DMS53 (cell line): ENCODE measurements at regions not wholly inside any gene's neighbourhood (a gene's known extent, or its start where the extent isn't known, plus 50 kb on each side); places are given as distances from the start of the nearest gene placed in this dataset.

ENCODE experiments used
- DNase-seq: peaks from one replicate; lab custom pipeline; 2025; lab: John Stamatoyannopoulos, UW

DNA sequence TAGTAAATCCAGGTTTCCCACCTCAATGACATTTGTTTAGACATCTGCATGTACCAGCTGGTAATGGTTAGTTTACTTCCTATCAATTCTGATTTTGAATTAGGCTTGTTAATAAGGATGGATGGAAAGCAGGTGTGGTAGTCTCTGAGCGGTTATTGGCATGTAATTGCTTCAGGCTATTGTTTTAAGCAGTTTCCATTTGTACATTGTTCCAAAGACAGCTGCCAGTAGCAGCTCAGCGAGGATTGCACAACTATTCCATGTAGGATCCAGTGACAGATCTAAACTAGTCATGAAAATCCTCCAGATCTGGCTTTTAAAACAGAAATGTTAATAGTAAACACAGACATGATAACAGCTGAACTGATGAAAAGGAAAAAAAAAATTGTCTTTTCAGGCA, 436.0 kb upstream of the ADARB2 start:
- DNase-seq, result no peak

DNA sequence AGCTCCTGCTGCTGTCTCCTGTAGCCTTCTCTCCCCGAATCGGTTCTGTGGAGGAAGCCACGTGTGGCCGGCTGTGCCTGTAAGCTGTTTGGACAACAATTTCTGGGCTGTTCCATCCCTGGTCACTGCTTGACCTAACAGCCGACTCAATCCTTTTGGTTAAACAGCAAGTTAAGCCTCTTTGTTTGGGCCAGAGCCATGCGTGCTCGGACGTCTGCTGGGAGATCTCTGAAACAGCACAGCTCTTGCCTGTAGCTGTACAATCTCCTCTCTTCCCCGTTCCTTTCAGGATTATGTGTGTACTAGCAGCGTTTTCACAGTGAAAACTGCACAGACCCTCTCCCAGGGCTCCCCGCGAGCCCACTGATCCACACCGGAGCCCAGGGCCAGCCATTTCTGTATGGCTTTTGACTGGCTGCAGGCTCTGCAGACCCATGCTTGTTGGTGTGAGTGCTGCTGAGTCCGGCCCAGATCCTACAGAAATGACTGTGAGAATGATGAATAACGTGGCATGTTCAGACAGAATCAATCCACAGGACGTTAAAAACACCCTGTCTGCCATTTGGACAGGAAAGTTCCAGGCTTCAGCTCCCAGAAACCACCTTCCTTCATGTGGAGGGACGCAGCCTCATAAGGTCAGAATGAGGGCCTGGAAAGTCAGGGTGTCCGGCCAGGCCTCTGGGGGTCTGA, 428.6 kb upstream of the ADARB2 start:
- DNase-seq, result no peak

DNA sequence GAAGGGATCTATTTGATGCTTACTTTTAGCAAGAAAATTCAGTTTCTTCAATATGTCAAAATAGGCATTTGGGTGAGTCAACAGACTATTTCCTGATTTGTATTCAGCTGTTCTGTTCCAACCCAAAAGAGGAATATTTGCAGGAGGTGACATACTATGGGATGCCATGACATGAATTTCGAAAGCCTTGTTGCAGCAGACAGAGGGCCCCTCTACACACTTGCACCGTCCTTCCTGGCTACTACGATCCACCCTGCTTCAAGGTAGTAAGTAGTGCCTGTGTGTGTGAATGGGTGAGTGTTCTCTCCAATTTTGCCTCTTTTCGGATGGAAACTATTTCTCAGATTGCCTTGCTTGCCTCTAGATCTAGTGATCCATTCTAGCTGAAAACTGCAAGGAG, 413.0 kb upstream of the ADARB2 start:
- no peak for DNase-seq

DNA sequence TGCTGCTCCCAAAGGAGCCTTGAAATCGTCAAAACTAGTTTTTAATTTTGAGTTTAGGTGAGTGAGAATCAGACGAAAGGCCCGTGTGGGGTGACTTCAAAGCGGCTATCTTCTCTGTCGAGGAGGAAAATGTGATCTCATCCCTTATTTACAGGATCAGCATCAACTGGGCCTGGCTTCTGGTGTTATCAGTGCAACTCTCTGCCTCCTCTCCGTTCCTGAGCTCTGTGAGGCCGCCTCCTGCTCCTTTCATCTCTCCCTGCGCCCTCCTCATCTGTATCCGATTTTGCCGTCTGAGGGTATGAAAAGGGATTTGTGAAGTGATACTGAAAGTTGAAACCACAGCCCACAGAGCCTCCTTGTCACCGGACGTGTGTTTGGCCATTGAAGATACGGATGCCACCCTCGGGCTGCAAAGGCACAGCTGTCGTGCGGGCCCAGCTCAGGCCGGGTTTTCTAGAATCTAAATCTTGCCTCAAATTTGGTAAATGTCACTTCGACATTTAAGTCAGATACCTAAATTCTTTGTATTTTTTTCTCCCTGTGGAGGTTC, 408.7 kb upstream of the ADARB2 start:
- no peak for DNase-seq

DNA sequence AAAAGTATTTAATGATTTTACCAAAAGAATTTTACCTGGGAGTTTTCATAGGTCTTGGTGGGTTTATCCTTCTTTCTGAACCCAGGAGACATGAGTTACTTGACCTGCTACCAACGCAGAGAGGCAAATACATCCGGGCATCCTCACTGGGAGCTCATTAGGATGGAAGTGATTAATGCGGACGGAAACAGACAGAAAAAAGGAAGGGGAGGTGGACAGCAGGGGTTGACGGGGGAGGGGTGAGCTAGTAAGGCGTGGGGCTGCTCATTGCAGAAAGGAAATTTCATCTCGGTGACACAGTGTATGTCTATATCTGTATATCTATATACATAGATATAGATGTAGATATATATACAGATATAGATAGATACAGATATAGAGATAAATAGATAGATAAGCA, 408.2 kb upstream of the ADARB2 start:
- no peak for DNase-seq

DNA sequence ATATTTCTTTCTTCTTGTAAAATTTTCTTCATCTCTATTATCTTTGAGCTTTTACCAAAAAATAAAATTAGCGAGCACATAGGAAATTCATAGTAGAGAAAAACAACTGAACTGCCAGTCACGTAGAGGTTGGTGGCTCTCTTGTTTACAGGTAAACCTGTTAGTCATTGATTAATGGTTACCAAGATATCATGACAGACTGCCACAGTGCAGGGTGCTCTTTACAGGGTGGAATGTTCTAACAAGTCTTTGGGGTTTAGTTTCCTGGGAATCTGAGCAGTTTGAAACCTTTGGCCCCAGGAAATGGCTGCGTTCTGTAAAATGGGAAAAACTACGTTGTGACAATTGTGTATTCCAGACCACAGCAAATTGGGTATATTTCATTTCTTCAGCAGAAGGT, 407.3 kb upstream of the ADARB2 start:
- DNase-seq, result no peak

DNA sequence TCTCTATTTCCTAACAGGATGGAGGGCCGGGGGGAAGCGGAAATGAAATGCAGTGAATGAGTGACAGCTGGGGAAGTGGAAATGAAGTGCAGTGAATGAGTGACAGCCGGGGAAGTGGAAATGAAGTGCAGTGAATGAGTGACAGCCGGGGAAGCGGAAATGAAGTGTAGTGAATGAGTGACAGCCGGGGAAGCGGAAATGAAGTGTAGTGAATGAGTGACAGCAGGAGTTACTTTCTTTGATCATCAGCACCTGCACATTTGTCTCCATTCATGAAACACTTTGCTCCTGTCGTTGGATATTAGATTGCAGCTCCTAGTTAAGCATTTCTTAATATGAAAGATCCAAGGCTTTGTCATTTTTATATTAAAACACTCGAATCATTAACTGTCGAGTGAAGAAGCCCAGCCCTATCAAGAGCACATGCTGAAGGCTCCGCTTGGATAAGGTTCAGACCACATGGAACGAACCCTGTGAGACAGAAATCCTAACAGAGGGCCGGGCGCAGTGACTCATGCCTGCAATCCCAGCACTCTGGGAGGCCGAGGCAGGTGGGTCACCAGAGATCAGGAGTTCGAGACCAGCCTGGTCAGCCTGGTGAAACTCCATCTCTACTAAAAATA, 406.0 kb upstream of the ADARB2 start:
- DNase-seq, result no peak

DNA sequence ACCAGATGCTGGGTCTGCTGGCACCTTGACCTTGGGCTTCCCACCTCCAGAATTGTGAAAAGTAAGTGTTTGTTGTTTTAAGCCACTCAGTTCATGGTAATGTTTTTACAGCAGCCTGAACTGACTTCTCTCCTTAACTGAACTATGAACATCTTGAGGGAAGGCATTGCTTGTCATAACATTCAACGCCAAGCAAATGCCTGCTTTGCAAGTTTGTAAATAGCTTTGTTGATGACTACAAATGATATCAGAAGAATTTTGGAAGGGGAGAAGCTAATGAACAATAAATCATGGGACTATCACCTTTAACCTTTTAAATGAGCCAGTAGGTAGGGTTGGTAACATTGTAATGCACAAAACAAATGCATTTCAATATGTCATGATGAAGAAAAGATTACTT, 402.4 kb upstream of the ADARB2 start:
- no peak for DNase-seq

DNA sequence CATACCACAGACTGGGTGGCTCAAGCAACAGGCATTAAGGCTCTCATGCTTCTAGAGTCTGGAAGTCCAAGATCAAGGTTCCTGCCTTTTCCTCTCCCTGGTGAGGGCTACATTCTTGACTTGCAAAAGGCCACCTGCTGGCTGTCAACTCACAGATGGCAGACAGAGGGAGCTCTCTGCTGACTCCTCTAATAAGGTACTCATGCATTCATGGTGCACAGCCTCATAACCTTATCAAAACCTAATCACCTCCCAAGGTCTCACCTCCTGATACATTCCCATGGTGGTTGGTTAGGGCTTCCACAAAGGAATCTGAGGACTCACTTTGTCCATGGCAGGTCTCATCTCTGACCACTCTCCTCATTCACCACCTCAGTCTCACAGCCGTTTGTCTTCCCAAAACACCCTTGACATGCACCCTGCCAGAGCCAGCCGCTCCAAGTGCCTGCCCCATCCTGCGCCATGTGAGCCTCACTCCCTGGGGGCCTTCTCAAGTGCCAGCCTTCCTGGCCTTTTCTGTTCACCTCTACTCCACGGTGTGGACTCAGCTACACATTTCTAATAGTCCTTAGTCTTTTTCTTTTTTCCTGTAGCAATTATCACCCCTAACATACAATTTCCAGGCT, 400.3 kb upstream of the ADARB2 start:
- DNase-seq, result peak; percentile 54

DNA sequence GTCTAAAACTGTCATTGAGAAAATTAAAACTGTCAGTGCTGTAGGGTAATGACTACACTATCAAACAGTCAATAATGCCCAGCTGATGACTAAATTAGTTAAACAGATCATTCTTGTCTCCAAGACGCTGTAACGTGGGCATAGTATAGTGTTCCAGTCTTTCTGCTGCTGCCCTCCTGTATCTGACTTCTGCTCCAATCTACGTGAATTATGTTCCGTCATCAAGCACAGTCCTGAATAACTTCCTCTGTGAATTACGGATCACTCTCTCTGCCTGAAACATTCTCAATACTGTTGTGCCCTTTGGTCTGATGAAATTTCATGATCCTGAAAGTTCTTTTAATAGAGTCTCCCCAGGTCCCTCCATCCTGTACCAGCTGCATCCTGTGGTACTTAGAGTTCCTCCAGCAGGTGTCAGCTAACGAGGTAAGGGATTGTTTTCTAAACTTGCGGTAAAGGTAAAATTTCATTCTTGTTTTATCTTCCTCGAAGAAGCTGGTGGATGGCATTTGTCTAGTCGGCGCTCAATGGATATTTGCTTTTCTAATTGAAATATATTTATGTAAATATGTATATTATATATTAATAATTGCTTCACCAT, 393.5 kb upstream of the ADARB2 start:
- no peak for DNase-seq

DNA sequence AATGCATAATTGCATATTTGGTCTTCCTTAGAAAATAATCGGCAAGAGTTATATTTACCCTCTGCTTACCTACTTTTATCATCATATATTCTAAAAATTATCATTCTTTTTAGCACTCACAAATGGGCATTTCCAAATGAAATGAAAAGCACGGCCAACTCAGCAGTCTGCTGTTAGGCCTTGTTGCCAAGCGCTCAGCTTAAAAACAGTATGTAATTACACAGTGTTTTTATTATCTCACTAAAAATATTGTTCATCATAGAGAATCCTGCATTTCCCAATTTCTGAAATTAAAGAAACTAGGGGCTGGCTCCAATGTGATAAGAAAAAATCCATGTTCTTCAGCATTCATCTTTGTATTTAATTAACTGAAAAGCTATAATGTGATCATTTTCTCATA, 391.7 kb upstream of the ADARB2 start:
- no peak for DNase-seq

DNA sequence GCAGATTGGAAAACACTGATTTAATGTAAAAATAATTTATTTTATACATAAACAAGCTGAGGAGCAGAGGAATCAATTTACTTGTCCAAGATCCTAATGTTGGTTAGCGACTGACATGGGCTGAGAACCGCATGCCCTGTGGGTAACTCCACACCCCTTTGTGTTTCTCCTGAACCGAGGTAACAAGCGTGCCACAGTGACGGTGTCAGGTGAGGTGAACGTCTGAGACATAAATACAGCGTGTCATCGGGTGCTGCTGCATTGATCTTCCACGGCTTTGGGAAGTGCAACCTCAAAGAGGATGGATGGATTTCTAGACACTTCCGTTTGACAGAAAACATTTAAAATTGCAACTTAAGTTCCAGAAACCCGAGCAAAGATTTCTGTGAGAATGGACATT, 386.8 kb upstream of the ADARB2 start:
- no peak for DNase-seq

DNA sequence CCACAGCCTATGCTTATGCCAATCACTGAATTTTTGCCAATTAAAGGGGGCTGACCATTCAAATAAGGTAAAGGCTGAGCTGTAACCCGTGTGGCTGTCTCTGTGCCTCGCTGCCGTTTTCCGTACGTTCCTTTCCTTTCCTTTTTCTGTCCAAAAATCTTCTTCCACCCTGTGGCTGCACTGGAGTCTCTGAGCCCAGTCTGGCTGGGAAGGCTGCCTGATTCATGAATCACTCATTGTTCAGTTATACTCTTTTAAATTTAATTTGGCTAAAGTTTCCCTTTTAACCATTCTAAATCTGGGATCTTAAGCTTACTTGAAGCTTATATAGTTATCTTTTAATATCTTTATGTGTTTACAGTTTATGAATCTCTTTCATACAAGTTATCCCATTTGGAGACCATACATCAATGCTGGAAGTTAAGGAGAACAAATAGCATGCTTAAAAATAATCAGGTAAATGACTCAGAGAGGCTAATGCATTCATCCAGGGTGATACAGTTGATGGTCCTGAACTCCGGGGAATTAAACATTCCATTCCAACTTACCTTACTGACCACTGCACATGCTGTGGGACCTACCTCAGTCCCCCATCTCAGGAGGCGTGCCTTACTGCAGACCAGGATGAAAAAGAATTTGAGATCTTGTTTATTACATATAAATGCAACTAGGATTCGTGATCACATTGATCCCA, 385.3 kb upstream of the ADARB2 start:
- DNase-seq, result no peak

DNA sequence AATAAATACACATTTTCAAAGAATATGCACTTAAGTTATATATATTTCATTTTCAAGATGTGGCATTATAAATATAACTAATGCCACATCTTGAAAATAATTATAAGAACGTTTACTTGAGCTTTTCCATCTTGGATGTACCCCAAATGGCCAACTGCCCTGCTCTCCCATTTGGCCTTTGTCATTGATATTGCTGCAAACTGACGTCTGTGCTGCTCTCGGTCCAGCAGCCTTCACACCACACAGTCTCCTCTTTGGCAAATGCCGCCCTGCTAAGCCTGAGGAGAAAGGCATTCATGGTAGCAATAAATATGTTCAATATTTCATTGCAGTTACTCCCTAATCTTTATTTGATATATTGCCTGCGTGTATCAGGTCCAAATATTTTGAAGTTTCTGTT, 384.6 kb upstream of the ADARB2 start:
- DNase-seq, result no peak

DNA sequence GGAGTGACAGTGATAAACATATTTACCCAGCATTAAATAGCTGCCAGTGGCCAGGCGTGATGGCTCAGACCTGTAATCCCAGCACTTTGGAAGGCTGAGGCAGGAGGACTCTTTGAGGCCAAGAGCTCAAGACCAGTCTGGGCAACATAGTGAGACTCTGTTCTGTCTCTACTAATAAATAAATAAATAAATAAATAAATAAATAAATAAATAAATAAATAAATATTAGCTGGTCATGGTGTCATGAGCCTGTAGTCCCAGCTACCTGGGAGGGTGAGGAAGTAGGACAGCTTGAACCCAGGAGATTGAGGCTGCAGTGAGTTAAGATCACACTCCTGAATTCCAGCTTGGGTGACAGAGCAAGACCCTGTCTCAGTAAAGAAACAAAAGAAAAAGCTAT, 384.0 kb upstream of the ADARB2 start:
- no peak for DNase-seq

DNA sequence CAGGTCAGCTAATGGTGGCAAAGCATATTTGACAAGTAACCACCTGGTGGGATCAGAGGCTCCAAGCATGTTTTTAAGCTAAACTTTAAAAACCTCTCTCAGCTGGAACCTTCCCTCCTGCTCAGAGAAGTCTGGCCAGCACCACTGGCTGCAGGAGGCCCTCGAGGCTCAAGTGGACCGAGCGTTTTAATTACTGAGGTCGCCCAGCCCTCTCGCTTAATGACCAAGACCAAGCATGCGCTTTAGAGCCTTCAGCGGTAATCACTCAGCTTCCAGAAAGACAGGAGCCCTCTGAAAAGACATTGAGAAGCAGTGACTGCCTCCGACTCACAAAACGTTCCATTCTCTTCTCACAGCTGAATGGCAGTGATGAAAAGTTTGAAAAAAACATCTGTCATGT, 383.4 kb upstream of the ADARB2 start:
- no peak for DNase-seq

DNA sequence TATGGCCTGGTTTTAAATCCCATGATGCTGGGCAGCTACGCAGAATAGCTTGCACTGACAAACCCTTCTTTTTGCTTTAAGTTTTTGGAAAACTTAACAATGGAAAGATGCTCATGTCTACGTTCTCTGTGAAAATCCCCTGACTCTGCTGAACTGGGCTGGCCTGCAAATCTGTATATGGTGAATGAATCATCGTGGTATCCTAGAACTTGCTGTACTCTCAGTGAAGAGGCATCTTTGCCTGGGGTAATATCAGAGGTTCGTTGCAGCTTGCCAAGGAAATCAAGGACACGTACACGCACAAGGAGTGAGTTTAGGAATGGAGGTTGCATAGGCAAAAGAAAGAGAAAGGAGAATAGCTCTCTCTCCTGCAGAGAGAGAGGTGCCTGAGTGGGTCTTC, 382.0 kb upstream of the ADARB2 start:
- no peak for DNase-seq

DNA sequence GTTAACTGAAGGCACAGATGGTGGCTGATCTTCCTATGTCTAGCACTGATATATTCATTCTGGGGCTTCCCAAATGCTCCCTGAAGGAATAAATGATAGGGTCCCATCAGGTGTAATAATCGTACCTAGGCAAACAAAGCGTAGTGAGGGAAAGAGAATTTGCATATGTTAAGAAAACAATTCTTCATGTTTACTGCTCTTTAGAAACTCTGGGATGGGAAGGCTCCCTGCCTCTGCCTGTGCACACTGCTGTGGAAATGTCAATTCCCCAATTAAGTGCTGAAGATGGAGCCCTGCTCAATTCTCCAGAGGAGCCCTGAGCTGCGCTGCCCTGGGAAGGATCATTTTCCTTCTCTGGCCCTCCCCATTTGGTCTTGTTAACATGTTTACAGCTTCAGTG, 380.9 kb upstream of the ADARB2 start:
- no peak for DNase-seq

DNA sequence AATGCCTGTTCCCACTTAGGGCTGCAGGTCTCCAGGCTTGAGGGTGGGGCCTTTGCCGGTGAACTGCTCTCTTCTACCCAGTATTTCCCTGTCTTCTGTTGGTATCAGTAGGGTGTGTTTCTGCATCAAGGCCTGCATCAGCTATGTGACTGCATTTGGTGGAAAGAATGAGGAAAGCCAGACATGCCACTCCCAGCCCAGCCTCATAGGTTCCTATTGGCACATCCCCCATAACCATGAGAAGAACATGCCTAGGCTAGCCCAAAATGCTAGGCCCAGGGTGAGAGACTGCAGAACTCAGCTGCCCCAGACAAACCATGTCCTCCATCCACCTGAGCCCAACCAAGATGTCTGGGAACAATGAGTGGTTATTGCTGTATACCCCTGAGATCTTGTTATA, 380.3 kb upstream of the ADARB2 start:
- no peak for DNase-seq

DNA sequence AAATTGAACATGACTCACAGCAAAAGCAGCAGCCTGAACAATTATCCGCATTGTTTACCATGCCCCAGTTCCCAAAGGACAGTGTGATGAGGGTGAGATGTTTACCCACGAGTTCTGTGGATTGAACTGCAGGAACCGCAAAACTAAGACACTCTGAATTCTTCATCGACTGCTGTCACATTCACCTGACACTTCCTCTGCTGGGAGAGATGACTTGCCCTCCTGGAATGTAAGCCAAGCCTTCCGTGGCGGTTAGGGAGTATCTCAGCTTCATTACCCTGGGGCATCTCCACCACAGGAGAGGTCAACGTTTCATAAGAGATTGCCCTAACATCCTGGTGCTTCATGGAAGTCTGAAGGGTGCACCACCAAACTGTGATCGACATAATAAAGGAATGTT, 374.6 kb upstream of the ADARB2 start:
- DNase-seq, result no peak

DNA sequence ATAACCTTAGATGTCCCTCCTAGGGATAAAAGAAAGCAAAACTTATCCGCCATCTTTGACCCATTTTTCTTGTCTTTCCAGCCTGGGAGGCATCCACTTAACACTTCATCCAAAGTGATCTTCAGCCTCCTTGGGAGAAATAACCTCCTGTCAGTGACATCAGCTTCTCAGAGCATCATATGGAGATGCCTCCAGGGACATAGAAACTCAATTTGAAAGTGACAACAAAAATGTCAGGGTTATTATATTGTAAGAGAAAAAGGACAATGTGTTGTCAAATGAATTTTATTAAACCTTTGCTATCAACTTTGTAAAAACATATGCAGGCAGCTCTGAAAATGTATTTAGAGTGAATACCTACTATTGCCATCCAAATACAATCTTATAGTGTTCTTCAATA, 371.2 kb upstream of the ADARB2 start:
- no peak for DNase-seq

DNA sequence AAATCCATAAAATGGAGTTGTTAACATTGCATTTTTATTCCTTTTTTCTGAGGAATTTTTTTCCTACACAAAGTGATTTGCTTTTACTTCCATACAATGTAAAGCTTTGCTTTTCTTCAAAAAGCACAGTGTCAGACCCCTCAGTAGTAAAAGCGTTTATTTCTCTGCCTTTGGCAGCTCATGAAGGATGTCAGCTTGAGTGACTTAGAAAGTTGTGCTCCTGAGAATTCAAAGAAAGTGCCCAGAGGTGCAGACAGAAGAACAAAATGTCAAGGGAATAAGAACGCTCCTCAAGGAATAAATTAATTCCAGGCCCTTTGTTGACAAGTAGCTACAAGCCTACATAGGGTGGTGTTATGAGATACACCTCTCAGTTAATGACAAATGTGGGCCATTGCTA, 369.3 kb upstream of the ADARB2 start:
- no peak for DNase-seq

DNA sequence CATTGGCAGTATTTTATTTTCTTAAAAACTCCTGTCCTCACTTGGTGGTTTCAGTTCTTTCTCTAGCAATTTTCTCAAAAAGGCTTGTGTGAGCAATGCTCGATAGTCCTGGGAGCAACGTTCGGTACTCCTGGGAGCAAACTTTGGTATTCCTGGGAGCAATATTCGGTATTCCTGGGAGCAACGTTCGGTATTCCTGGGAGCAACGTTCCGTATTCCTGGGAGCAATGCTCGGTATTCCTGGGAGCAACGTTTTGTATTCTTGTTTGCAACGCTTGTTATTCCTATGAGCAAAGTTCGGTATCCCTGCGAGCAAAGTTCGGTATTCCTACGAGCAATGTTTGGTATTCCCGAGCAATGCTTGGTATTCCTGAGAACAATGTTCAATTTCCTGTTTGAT, 362.0 kb upstream of the ADARB2 start:
- no peak for DNase-seq
